Kidney (tissue), 13 donors: ENCODE measurements at regions not wholly inside any gene's neighbourhood (a gene's known extent, or its start where the extent isn't known, plus 50 kb on each side); places are given as distances from the start of the nearest gene placed in this dataset.
A peak's percentile ranks its signal among the peaks of the same experiment; 100 is the strongest.

ENCODE experiments used
- DNase-seq, 5 donors: peaks; one replicate each; pipeline ENCODE4 v3.0.0-alpha.2; 2013 to 2020
- FAIRE-seq: peaks from 2 replicates; lab custom pipeline; 2012; peaks lifted over from hg19 to GRCh38; lab: Jason Lieb, UNC
- H3K27ac ChIP-seq, 2 donors: one replicate each; pipeline ENCODE4 v1.7.0; 2013; ENCODE audit warnings: low read depth in 2 of 2, low read length in 2 of 2, inconsistent platforms in 1 of 2
- H3K27me3 ChIP-seq: one replicate; pipeline ENCODE4 v1.7.1; 2013; ENCODE audit warnings: low read length, inconsistent platforms; ENCODE audit not compliant: control insufficient read depth, insufficient read depth
- H3K36me3 ChIP-seq, 3 donors: one replicate each; pipeline versions ENCODE4 v1.7.0 to v1.7.1; 2013; ENCODE audit warnings: low read length in 3 of 3, control low read depth in 1 of 3, inconsistent platforms in 1 of 3; ENCODE audit not compliant: insufficient read depth in 3 of 3, control insufficient read depth in 2 of 3
- H3K4me1 ChIP-seq, 3 donors: one replicate each; pipeline versions ENCODE4 v1.7.0 to v1.7.1; 2013; ENCODE audit warnings: low read length in 3 of 3, inconsistent platforms in 1 of 3, low read depth in 1 of 3; ENCODE audit not compliant: control insufficient read depth in 2 of 3, insufficient read depth in 2 of 3
- H3K4me3 ChIP-seq, 3 donors: one replicate each; pipeline versions ENCODE4 v1.7.0 to v1.8.1; 2013; ENCODE audit warnings: low read length in 3 of 3, control low read depth in 1 of 3, inconsistent platforms in 1 of 3
- H3K9ac ChIP-seq, 3 donors: one replicate each; pipeline versions ENCODE4 v1.7.0 to v1.7.1; 2013; ENCODE audit warnings: low read length in 3 of 3, control low read depth in 1 of 3, inconsistent platforms in 1 of 3
- H3K9me3 ChIP-seq, 3 donors: one replicate each; pipeline versions ENCODE4 v1.7.0 to v1.7.1; 2013; ENCODE audit warnings: low read length in 3 of 3, control low read depth in 1 of 3, inconsistent platforms in 1 of 3; ENCODE audit not compliant: control insufficient read depth in 2 of 3, insufficient read depth in 1 of 3
- CTCF ChIP-seq: IDR thresholded peaks from 3 replicates; pipeline ENCODE4 v1.5.1; 2012; ENCODE audit warnings: mild to moderate bottlenecking, moderate library complexity, borderline replicate concordance; ENCODE audit not compliant: insufficient read depth; ENCODE audit errors: extremely low read depth
- intact Hi-C: fragments of 100-400 bp; cut with DNase I; formaldehyde crosslinking; loops from one replicate; pipeline ENCODE4 v1.11.1; 2022
- donor health status: control.
- donor health status: control.
- donor health status: control.
- donor health status: control.
- donor health status: control.
- donor health status: DM: yes; HTN: yes; CAD: no.
- donor health status: Normal renal cell carcinoma (clear cell type).

- H3K27ac ChIP-seq, result no peak overlapping the region
- no peaks in the 10 kb centered on the region for H3K9me3 ChIP-seq
- no peak overlapping the region for H3K9ac ChIP-seq
- no peaks in the 10 kb centered on the region for H3K27me3 ChIP-seq
- FAIRE-seq (no peak), DNase-seq (no peak)
- no peak overlapping the region for H3K4me3 ChIP-seq
- intact Hi-C loops, result no loop called here
- no peaks in the 10 kb centered on the region for H3K36me3 ChIP-seq
- H3K4me1 ChIP-seq, result no peaks in the 10 kb centered on the region
- TF ChIP-seq CTCF, result no peak
Measured at GRCh38 chr2:216320852-216321251, 51.4 kb downstream of the MARCHF4 start.

GRCh38 chr2:216319771-216320170, 52.5 kb downstream of the MARCHF4 start:
- H3K36me3 ChIP-seq, result no peaks in the 10 kb centered on the region
- H3K27me3 ChIP-seq, result no peaks in the 10 kb centered on the region
- DNase-seq (no peak), FAIRE-seq (no peak)
- no peak overlapping the region for H3K27ac ChIP-seq
- no peak for TF ChIP-seq CTCF
- H3K9ac ChIP-seq, result no peak overlapping the region
- no peak overlapping the region for H3K4me3 ChIP-seq
- H3K4me1 ChIP-seq, result no peaks in the 10 kb centered on the region
- intact Hi-C loops, result no loop called here
- no peaks in the 10 kb centered on the region for H3K9me3 ChIP-seq

DNA sequence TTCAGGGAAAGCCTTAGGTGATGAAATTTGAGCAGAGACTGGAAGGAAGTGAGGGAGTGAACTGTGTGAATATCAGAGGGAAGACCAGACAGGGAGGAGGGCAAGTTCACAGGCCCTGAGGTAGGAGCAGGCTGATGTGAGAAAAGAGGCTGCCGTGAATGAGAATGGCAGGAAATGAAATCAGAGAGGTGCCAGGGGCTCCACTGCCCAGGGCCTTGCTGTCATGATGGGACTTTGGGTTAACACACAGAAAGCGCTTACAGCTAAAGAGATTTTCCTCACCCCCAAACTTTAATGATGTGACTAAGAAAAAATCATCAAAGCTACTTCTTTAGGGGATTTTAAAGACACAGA, 53.8 kb downstream of the MARCHF4 start:
- Histone ChIP-seq H3K9ac (no peak overlapping the region), H3K9me3 (no peaks in the 10 kb centered on the region), H3K27me3 (no peaks in the 10 kb centered on the region), H3K36me3 (no peaks in the 10 kb centered on the region), H3K4me3 (no peak overlapping the region), H3K4me1 (no peaks in the 10 kb centered on the region), H3K27ac (no peak overlapping the region)
- intact Hi-C loops, result no loop called here
- no peak for TF ChIP-seq CTCF
- no peak for FAIRE-seq
- DNase-seq, result no peak

DNA sequence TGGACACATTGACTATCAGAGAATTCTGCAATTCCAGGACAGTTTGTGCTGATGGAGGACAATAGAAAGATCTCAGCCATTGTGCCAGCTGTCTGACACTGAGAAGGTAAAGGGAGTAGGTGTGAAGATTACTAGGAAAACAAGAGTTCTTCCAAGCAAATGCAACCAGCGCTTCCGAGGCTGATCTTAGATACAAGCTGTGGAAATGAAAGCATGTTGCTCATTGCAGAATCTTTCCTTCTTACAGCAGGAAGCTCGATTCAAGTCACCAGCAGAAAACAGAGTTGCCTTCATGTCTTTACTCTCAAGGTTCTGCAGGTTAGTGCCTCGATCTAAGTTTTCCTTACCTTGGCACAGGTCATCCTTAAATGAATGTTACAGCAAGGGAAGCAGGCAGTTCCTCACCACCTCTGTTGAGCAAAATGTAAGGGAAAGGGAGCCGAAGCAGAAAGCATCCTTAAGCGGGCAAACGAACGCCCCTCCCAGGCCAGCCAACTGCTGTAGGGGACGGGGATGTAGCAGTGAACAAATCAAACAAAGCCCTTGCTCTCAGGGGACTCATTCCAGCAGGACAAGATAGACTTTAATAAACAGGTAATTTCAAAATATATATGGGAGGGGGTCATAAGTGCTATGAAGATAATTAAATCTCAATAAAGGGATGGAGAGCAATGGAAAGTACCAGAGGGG, 54.3 kb downstream of the MARCHF4 start:
- H3K9ac ChIP-seq, result no peak overlapping the region
- H3K4me1 ChIP-seq, result no peaks in the 10 kb centered on the region
- peak in 1 of 5 donors; percentile 29 for DNase-seq
- H3K27ac ChIP-seq, result no peak overlapping the region
- no peaks in the 10 kb centered on the region for H3K9me3 ChIP-seq
- no peaks in the 10 kb centered on the region for H3K36me3 ChIP-seq
- H3K27me3 ChIP-seq, result no peaks in the 10 kb centered on the region
- intact Hi-C loops, result no loop called here
- no peak for FAIRE-seq
- no peak overlapping the region for H3K4me3 ChIP-seq
- TF ChIP-seq CTCF, result no peak
